ENCODE measurements at regions not wholly inside any gene's neighbourhood (a gene's known extent, or its start where the extent isn't known, plus 50 kb on each side); places are given as distances from the start of the nearest gene placed in this dataset.

DNA sequence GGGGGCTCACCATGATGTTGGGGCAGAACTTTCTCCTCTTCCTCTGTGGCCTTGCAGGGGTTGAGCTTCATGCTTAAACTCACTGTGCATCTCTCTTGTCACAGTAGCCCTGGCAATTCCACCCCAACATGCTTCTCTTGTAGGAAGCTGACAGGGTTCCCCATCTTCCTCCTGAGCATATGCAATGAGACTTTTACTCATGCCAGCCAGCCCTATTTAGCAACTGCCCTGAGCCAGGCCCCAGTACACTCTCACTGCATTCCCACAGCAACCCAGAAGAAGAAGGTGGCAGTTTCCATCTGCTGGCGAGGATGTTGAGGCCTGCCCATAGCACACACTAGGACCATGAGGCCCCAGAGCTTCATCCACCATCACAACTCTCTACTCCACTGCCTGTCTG, 72.2 kb upstream of the TEX51 start:
- Histone ChIP-seq H3K9me3 (ENCODE audit: control insufficient read depth in 2 of 3, low read length in 3 of 3) (no peaks in the 10 kb centered on the region), H3K27me3 (ENCODE audit: control insufficient read depth in 2 of 2, insufficient read depth in 2 of 2, low read length in 2 of 2) (no peaks in the 10 kb centered on the region), H3K4me1 (ENCODE audit: control insufficient read depth in 2 of 2, insufficient read depth in 2 of 2, low read length in 2 of 2) (no peaks in the 10 kb centered on the region), H3K36me3 (ENCODE audit: control insufficient read depth in 2 of 3, insufficient read depth in 3 of 3, low read length in 3 of 3) (no peaks in the 10 kb centered on the region), H3K4me3 (ENCODE audit: low read length) (no peak overlapping the region), H3K27ac (ENCODE audit: low read depth, low read length) (no peak overlapping the region)
- Mint-ChIP-seq H3K27ac (no peak overlapping the region), H3K27me3 (peaks cover 0 to 12% (median 4%) of the 10 kb centered on the region in 5 donors), H3K4me3 (no peak overlapping the region), H3K4me1 (peaks cover 0 to 6% (median 0%) of the 10 kb centered on the region in 7 donors), H3K36me3 (no peaks in the 10 kb centered on the region), H3K9me3 (no peaks in the 10 kb centered on the region)
- CTCF ChIA-PET: no interaction called here
- POLR2A ChIA-PET: no interaction called here
- intact Hi-C loops (cut with micrococcal nuclease): no loop called here
- peak; percentile 48 for ATAC-seq
- DNase-seq: no peak

DNA sequence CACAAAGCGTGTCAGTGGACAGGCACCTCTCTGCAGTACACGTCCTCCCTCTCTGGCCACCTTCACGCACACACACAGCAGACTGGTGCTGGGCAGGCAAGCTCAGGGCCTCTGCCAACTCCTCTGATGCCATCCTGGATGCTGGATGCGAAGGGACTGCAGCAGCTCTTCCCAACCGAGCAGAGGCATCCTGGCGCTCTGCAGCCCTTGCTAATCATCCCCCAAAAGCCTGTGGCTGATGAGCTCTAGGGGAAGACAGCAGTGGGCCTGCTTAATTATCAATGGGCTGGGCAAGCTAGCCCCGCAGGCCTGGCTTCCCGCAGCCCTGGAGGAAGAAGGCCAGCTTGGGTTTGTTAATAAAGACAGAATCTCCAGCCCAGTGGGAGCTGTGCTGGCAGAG, 71.3 kb upstream of the TEX51 start:
- Mint-ChIP-seq H3K9me3 (no peaks in the 10 kb centered on the region), H3K4me3 (no peak overlapping the region), H3K4me1 (peaks cover 0 to 6% (median 0%) of the 10 kb centered on the region in 7 donors), H3K27me3 (peaks cover 0 to 8% (median 4%) of the 10 kb centered on the region in 5 donors), H3K36me3 (no peaks in the 10 kb centered on the region), H3K27ac (no peak overlapping the region)
- no peaks in the 10 kb centered on the region for H3K36me3 ChIP-seq (ENCODE audit: control insufficient read depth in 2 of 3, insufficient read depth in 3 of 3, low read length in 3 of 3)
- ATAC-seq (no peak), DNase-seq (no peak)
- ChIA-PET POLR2A (no interaction called here), CTCF (interaction anchor here (0.7 kb wide), 1 partner anchor 165 kb away, joined by 4 read pairs; no protein-coding TSS in a partner anchor)
- H3K9me3 ChIP-seq (ENCODE audit: control insufficient read depth in 2 of 3, low read length in 3 of 3): no peaks in the 10 kb centered on the region
- no peak overlapping the region for H3K27ac ChIP-seq (ENCODE audit: low read depth, low read length)
- H3K27me3 ChIP-seq (ENCODE audit: control insufficient read depth in 2 of 2, insufficient read depth in 2 of 2, low read length in 2 of 2): no peaks in the 10 kb centered on the region
- H3K4me3 ChIP-seq (ENCODE audit: low read length): no peak overlapping the region
- no peaks in the 10 kb centered on the region for H3K4me1 ChIP-seq (ENCODE audit: control insufficient read depth in 2 of 2, insufficient read depth in 2 of 2, low read length in 2 of 2)
- intact Hi-C loops (cut with micrococcal nuclease): no loop called here

DNA sequence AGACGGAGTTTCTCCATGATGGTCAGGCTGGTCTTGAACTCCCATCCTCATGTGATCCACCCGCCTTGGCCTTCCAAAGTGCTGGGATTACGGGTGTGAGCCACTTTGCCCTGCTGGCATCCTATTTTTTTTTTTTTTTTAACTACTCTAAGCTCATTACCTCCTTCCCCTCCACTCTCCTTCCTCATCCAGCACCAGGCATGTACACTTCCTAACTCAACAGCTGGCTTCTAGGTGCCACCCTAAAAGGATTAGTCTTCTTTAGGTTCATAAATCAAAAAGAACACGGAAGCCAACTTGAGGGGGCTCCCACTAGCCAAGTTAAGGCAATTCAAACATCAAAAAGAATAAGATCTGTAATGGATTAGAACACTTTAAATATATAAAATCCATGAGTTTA, 70.6 kb upstream of the TEX51 start:
- H3K36me3 ChIP-seq (ENCODE audit: control insufficient read depth in 2 of 3, insufficient read depth in 3 of 3, low read length in 3 of 3): no peaks in the 10 kb centered on the region
- H3K4me3 Mint-ChIP-seq: no peak overlapping the region
- H3K4me3 ChIP-seq (ENCODE audit: low read length): no peak overlapping the region
- no peaks in the 10 kb centered on the region for H3K9me3 ChIP-seq (ENCODE audit: control insufficient read depth in 2 of 3, low read length in 3 of 3)
- ChIA-PET POLR2A (no interaction called here), CTCF (no interaction called here)
- no peaks in the 10 kb centered on the region for H3K36me3 Mint-ChIP-seq
- DNase-seq: no peak
- no peaks in the 10 kb centered on the region for H3K4me1 ChIP-seq (ENCODE audit: control insufficient read depth in 2 of 2, insufficient read depth in 2 of 2, low read length in 2 of 2)
- peaks cover 0 to 8% (median 4%) of the 10 kb centered on the region in 5 donors for H3K27me3 Mint-ChIP-seq
- peaks cover 0 to 6% (median 0%) of the 10 kb centered on the region in 7 donors for H3K4me1 Mint-ChIP-seq
- H3K27ac ChIP-seq (ENCODE audit: low read depth, low read length): no peak overlapping the region
- H3K27ac Mint-ChIP-seq: no peak overlapping the region
- ATAC-seq: no peak
- H3K27me3 ChIP-seq (ENCODE audit: control insufficient read depth in 2 of 2, insufficient read depth in 2 of 2, low read length in 2 of 2): no peaks in the 10 kb centered on the region
- no peaks in the 10 kb centered on the region for H3K9me3 Mint-ChIP-seq
- intact Hi-C loops (cut with micrococcal nuclease): no loop called here

DNA sequence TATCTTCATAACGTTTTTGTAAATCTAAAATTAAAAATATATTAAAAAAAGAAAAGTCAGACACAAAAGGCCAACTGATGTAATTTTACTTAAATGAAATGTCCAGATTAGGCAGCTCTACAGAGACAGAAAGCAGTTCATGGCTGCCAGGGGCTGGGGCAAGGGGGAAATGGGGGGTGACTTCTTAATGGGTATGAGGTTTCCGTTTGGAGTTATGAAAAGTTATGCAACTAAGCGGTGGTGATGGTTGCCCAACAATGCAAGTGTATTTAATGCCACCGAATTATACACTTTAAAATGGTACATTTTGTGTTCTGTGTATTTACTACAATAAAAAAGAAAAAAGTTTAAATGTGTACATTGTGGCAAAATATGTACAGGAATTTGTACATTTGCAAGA, 70.2 kb upstream of the TEX51 start:
- CTCF ChIA-PET: no interaction called here
- intact Hi-C loops (cut with micrococcal nuclease): no loop called here
- Histone ChIP-seq H3K36me3 (ENCODE audit: control insufficient read depth in 2 of 3, insufficient read depth in 3 of 3, low read length in 3 of 3) (no peaks in the 10 kb centered on the region), H3K27me3 (ENCODE audit: control insufficient read depth in 2 of 2, insufficient read depth in 2 of 2, low read length in 2 of 2) (no peaks in the 10 kb centered on the region), H3K27ac (ENCODE audit: low read depth, low read length) (no peak overlapping the region), H3K4me1 (ENCODE audit: control insufficient read depth in 2 of 2, insufficient read depth in 2 of 2, low read length in 2 of 2) (no peaks in the 10 kb centered on the region), H3K9me3 (ENCODE audit: control insufficient read depth in 2 of 3, low read length in 3 of 3) (no peaks in the 10 kb centered on the region), H3K4me3 (ENCODE audit: low read length) (no peak overlapping the region)
- no peak for DNase-seq
- no peak for ATAC-seq
- Mint-ChIP-seq H3K4me1 (peaks cover 0 to 6% (median 0%) of the 10 kb centered on the region in 7 donors), H3K9me3 (no peaks in the 10 kb centered on the region), H3K4me3 (no peak overlapping the region), H3K27me3 (peaks cover 0 to 4% (median under 1%) of the 10 kb centered on the region in 5 donors), H3K36me3 (no peaks in the 10 kb centered on the region), H3K27ac (no peak overlapping the region)
- POLR2A ChIA-PET: no interaction called here

DNA sequence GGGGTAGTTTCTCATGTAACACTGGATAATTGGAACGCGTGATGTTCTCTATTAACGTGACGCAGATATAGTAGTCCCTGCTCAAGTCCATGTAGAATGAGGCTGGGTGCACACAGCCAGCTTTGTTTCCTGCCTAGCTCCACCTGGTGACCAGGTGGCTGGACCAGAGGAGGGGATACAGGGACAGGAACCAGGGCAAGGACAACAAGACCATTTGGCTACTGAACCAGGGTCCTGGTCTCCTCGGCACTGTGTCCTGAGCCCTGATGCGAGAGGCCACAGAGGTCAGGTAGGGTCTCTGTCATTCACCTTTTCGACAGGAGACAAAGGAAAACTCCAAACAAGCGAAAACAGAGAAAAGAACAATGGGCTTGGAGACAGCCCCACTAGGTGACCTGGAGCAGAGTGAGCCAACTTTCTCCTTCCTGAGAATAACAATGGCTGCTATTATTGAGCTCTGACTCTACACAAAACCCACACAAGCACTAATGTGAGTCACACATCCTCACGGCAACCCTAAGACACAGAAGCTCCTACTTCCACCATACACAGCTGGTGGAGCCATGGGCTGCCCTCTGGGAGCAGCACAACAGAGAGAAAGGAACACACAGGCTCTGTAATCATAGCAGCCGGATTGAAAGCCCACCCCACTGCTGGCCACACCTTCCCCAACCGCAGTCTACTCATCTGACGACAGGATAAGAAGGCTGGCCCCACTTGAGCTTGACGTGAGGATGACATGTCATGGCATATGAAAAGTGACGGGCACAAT, 67.3 kb upstream of the TEX51 start:
- no peaks in the 10 kb centered on the region for H3K36me3 Mint-ChIP-seq
- no peak overlapping the region for H3K4me3 Mint-ChIP-seq
- H3K4me1 ChIP-seq (ENCODE audit: control insufficient read depth in 2 of 2, insufficient read depth in 2 of 2, low read length in 2 of 2): no peaks in the 10 kb centered on the region
- H3K27ac ChIP-seq (ENCODE audit: low read depth, low read length): no peak overlapping the region
- H3K4me1 Mint-ChIP-seq: peaks cover 0 to 6% (median 0%) of the 10 kb centered on the region in 7 donors
- ChIA-PET POLR2A (no interaction called here), CTCF (no interaction called here)
- H3K9me3 Mint-ChIP-seq: no peaks in the 10 kb centered on the region
- H3K9me3 ChIP-seq (ENCODE audit: control insufficient read depth in 2 of 3, low read length in 3 of 3): no peaks in the 10 kb centered on the region
- no peak overlapping the region for H3K4me3 ChIP-seq (ENCODE audit: low read length)
- H3K27ac Mint-ChIP-seq: no peak overlapping the region
- H3K36me3 ChIP-seq (ENCODE audit: control insufficient read depth in 2 of 3, insufficient read depth in 3 of 3, low read length in 3 of 3): no peaks in the 10 kb centered on the region
- ATAC-seq (peak; percentile 69), DNase-seq (no peak)
- H3K27me3 ChIP-seq (ENCODE audit: control insufficient read depth in 2 of 2, insufficient read depth in 2 of 2, low read length in 2 of 2): no peaks in the 10 kb centered on the region
- H3K27me3 Mint-ChIP-seq: peaks cover 0 to 4% (median 0%) of the 10 kb centered on the region in 5 donors
- intact Hi-C loops (cut with micrococcal nuclease): no loop called here

DNA sequence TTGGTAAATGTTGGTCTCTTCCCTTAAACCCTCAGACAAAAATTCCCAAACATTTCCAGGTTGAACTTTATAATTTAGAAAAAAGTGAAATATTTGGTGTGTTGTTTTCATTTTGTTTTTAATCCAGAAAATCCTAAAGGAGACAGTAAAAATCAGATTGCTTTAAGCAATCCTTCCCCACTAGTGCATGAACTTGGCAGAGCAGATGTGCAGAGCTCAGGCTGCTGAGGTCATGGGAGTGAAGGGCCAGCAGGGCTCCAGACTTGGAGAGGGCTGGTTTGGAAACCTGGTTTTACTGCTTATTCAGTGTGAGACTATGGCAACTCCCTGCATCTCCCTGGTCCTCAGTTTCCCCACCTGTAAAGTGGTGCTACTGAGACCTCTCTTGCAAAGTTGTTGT, 66.7 kb upstream of the TEX51 start:
- Histone ChIP-seq H3K9me3 (ENCODE audit: control insufficient read depth in 2 of 3, low read length in 3 of 3) (no peaks in the 10 kb centered on the region), H3K4me1 (ENCODE audit: control insufficient read depth in 2 of 2, insufficient read depth in 2 of 2, low read length in 2 of 2) (no peaks in the 10 kb centered on the region), H3K4me3 (ENCODE audit: low read length) (no peak overlapping the region), H3K27me3 (ENCODE audit: control insufficient read depth in 2 of 2, insufficient read depth in 2 of 2, low read length in 2 of 2) (no peaks in the 10 kb centered on the region), H3K27ac (ENCODE audit: low read depth, low read length) (no peak overlapping the region), H3K36me3 (ENCODE audit: control insufficient read depth in 2 of 3, insufficient read depth in 3 of 3, low read length in 3 of 3) (no peaks in the 10 kb centered on the region)
- DNase-seq (no peak), ATAC-seq (no peak)
- intact Hi-C loops (cut with micrococcal nuclease): no loop called here
- peaks cover 0 to 4% (median 0%) of the 10 kb centered on the region in 7 donors for H3K4me1 Mint-ChIP-seq
- ChIA-PET CTCF (no interaction called here), POLR2A (no interaction called here)
- no peak overlapping the region for H3K4me3 Mint-ChIP-seq
- no peak overlapping the region for H3K27ac Mint-ChIP-seq
- peaks cover 0 to 4% (median 0%) of the 10 kb centered on the region in 5 donors for H3K27me3 Mint-ChIP-seq
- H3K36me3 Mint-ChIP-seq: no peaks in the 10 kb centered on the region
- H3K9me3 Mint-ChIP-seq: no peaks in the 10 kb centered on the region

DNA sequence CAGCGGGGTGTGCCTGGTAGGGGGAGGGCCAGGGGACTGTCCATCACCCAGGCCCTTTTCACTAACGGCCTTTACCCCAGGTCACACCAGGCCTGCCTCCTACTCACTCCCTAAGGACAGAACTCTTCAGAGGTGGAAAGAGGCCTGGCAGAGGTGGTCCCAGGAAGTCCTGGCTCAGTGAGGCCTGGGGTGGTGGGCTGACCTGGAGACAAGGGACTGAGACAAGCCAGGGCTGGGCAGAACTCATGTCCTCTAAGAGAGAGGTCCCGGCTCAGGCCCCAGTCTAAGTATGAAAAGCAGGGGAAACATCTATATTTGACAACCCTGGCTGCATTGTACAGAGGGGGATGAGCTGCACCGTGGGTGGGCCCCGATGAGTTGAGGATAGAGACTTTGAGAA, 65.9 kb upstream of the TEX51 start:
- intact Hi-C loops (cut with micrococcal nuclease): no loop called here
- H3K9me3 Mint-ChIP-seq: no peaks in the 10 kb centered on the region
- no peaks in the 10 kb centered on the region for H3K36me3 Mint-ChIP-seq
- no peak overlapping the region for H3K27ac ChIP-seq (ENCODE audit: low read depth, low read length)
- H3K4me1 Mint-ChIP-seq: peaks cover 0 to 2% (median 0%) of the 10 kb centered on the region in 7 donors
- H3K4me3 ChIP-seq (ENCODE audit: low read length): no peak overlapping the region
- no peaks in the 10 kb centered on the region for H3K27me3 ChIP-seq (ENCODE audit: control insufficient read depth in 2 of 2, insufficient read depth in 2 of 2, low read length in 2 of 2)
- no peaks in the 10 kb centered on the region for H3K4me1 ChIP-seq (ENCODE audit: control insufficient read depth in 2 of 2, insufficient read depth in 2 of 2, low read length in 2 of 2)
- H3K9me3 ChIP-seq (ENCODE audit: control insufficient read depth in 2 of 3, low read length in 3 of 3): no peaks in the 10 kb centered on the region
- H3K4me3 Mint-ChIP-seq: no peak overlapping the region
- H3K27me3 Mint-ChIP-seq: peaks cover 0 to 4% (median 0%) of the 10 kb centered on the region in 5 donors
- ATAC-seq: no peak
- ChIA-PET POLR2A (no interaction called here), CTCF (no interaction called here)
- DNase-seq: no peak
- no peaks in the 10 kb centered on the region for H3K36me3 ChIP-seq (ENCODE audit: control insufficient read depth in 2 of 3, insufficient read depth in 3 of 3, low read length in 3 of 3)
- no peak overlapping the region for H3K27ac Mint-ChIP-seq

Data from naive thymus-derived CD4-positive, alpha-beta T cell (primary cell).